ENCODE measurements at regions not wholly inside any gene's neighbourhood (a gene's known extent, or its start where the extent isn't known, plus 50 kb on each side); places are given as distances from the start of the nearest gene placed in this dataset.

DNA sequence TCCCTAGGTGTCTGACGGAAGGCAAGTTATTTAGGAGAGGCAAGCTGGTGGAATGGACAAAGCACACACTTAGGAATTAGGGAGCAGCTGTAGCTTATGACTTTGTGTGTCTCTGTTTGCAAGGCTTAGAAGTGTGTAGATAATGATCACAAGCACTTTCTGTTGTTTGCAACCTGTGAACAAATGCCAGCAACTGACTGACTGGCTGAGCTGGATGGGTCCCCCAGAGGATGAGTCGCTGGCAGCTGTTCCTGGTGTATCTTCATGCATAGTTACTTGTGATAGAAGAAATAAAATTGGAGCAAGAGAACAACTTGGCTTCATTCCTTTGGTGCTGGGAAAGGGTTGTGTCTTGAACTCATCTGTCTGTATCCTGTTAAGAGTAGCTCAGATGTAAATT is 64.2 kb upstream of the BEND4 start:
- TF ChIP-seq, protein P1, sequence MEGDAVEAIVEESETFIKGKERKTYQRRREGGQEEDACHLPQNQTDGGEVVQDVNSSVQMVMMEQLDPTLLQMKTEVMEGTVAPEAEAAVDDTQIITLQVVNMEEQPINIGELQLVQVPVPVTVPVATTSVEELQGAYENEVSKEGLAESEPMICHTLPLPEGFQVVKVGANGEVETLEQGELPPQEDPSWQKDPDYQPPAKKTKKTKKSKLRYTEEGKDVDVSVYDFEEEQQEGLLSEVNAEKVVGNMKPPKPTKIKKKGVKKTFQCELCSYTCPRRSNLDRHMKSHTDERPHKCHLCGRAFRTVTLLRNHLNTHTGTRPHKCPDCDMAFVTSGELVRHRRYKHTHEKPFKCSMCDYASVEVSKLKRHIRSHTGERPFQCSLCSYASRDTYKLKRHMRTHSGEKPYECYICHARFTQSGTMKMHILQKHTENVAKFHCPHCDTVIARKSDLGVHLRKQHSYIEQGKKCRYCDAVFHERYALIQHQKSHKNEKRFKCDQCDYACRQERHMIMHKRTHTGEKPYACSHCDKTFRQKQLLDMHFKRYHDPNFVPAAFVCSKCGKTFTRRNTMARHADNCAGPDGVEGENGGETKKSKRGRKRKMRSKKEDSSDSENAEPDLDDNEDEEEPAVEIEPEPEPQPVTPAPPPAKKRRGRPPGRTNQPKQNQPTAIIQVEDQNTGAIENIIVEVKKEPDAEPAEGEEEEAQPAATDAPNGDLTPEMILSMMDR (IDR thresholded peaks at IDR 0.05) = no peak
- TF ChIP-seq POLR2A (IDR thresholded peaks at IDR 0.05) = no peak
